ENCODE measurements at regions not wholly inside any gene's neighbourhood (a gene's known extent, or its start where the extent isn't known, plus 50 kb on each side); places are given as distances from the start of the nearest gene placed in this dataset.

- Histone ChIP-seq H3K36me3 (ENCODE audit: control insufficient read depth in 2 of 3, insufficient read depth in 3 of 3, low read length in 3 of 3) (no peaks in the 10 kb centered on the region), H3K27me3 (ENCODE audit: control insufficient read depth, insufficient read depth, low read length) (no peaks in the 10 kb centered on the region), H3K9ac (ENCODE audit: low read length in 3 of 3) (no peak overlapping the region), H3K4me3 (ENCODE audit: low read length in 3 of 3) (no peak overlapping the region), H3K4me1 (ENCODE audit: control insufficient read depth in 2 of 3, insufficient read depth in 2 of 3, low read depth in 1 of 3, low read length in 3 of 3) (no peaks in the 10 kb centered on the region), H3K9me3 (ENCODE audit: control insufficient read depth in 2 of 3, insufficient read depth in 1 of 3, low read length in 3 of 3) (no peaks in the 10 kb centered on the region), H3K27ac (ENCODE audit: low read depth in 2 of 2, low read length in 2 of 2) (no peak overlapping the region)
- DNase-seq (no peak), FAIRE-seq (no peak)
- TF ChIP-seq CTCF (IDR thresholded peaks at IDR 0.05; ENCODE audit: borderline replicate concordance, extremely low read depth, insufficient read depth) = no peak
- intact Hi-C loops (cut with DNase I) = no loop called here
Observed at GRCh38 chr2:83015035-83015715, 1443.9 kb downstream of the SUCLG1 start.

GRCh38 chr2:83014462-83014861 lies 1444.6 kb downstream of the SUCLG1 start:
- intact Hi-C loops (cut with DNase I) = no loop called here
- no peak for FAIRE-seq
- H3K27me3 ChIP-seq (ENCODE audit: control insufficient read depth, insufficient read depth, low read length) = no peaks in the 10 kb centered on the region

GRCh38 chr2:83006961-83007360 lies 1452.1 kb downstream of the SUCLG1 start:
- intact Hi-C loops (cut with DNase I) = no loop called here
- Histone ChIP-seq H3K4me3 (ENCODE audit: low read length in 3 of 3) (no peak overlapping the region), H3K9me3 (ENCODE audit: control insufficient read depth in 2 of 3, insufficient read depth in 1 of 3, low read length in 3 of 3) (no peaks in the 10 kb centered on the region), H3K27ac (ENCODE audit: low read depth in 2 of 2, low read length in 2 of 2) (no peak overlapping the region), H3K4me1 (ENCODE audit: control insufficient read depth in 2 of 3, insufficient read depth in 2 of 3, low read depth in 1 of 3, low read length in 3 of 3) (no peaks in the 10 kb centered on the region), H3K27me3 (ENCODE audit: control insufficient read depth, insufficient read depth, low read length) (no peaks in the 10 kb centered on the region), H3K36me3 (ENCODE audit: control insufficient read depth in 2 of 3, insufficient read depth in 3 of 3, low read length in 3 of 3) (no peaks in the 10 kb centered on the region), H3K9ac (ENCODE audit: low read length in 3 of 3) (no peak overlapping the region)
- FAIRE-seq (no peak), DNase-seq (no peak)
- no peak for TF ChIP-seq CTCF (IDR thresholded peaks at IDR 0.05; ENCODE audit: borderline replicate concordance, extremely low read depth, insufficient read depth)

More at GRCh38 chr2:83014462-83014861, 1444.6 kb downstream of the SUCLG1 start:
- H3K27ac ChIP-seq (ENCODE audit: low read depth in 2 of 2, low read length in 2 of 2) = no peak overlapping the region
- H3K36me3 ChIP-seq (ENCODE audit: control insufficient read depth in 2 of 3, insufficient read depth in 3 of 3, low read length in 3 of 3) = no peaks in the 10 kb centered on the region
- no peak for DNase-seq
- no peak overlapping the region for H3K4me3 ChIP-seq (ENCODE audit: low read length in 3 of 3)
- H3K9me3 ChIP-seq (ENCODE audit: control insufficient read depth in 2 of 3, insufficient read depth in 1 of 3, low read length in 3 of 3) = no peaks in the 10 kb centered on the region
- H3K4me1 ChIP-seq (ENCODE audit: control insufficient read depth in 2 of 3, insufficient read depth in 2 of 3, low read depth in 1 of 3, low read length in 3 of 3) = no peaks in the 10 kb centered on the region
- H3K9ac ChIP-seq (ENCODE audit: low read length in 3 of 3) = no peak overlapping the region
- TF ChIP-seq CTCF (IDR thresholded peaks at IDR 0.05; ENCODE audit: borderline replicate concordance, extremely low read depth, insufficient read depth) = no peak

GRCh38 chr2:83003555-83003954 lies 1455.5 kb downstream of the SUCLG1 start:
- no peaks in the 10 kb centered on the region for H3K4me1 ChIP-seq (ENCODE audit: control insufficient read depth in 2 of 3, insufficient read depth in 2 of 3, low read depth in 1 of 3, low read length in 3 of 3)
- no peak for DNase-seq
- H3K27me3 ChIP-seq (ENCODE audit: control insufficient read depth, insufficient read depth, low read length) = no peaks in the 10 kb centered on the region
- no peak overlapping the region for H3K27ac ChIP-seq (ENCODE audit: low read depth in 2 of 2, low read length in 2 of 2)
- FAIRE-seq = no peak
- intact Hi-C loops (cut with DNase I) = no loop called here
- H3K9me3 ChIP-seq (ENCODE audit: control insufficient read depth in 2 of 3, insufficient read depth in 1 of 3, low read length in 3 of 3) = no peaks in the 10 kb centered on the region
- no peak for TF ChIP-seq CTCF (IDR thresholded peaks at IDR 0.05; ENCODE audit: borderline replicate concordance, extremely low read depth, insufficient read depth)
- no peak overlapping the region for H3K9ac ChIP-seq (ENCODE audit: low read length in 3 of 3)
- no peak overlapping the region for H3K4me3 ChIP-seq (ENCODE audit: low read length in 3 of 3)
- H3K36me3 ChIP-seq (ENCODE audit: control insufficient read depth in 2 of 3, insufficient read depth in 3 of 3, low read length in 3 of 3) = no peaks in the 10 kb centered on the region
